ENCODE measurements at regions not wholly inside any gene's neighbourhood (a gene's known extent, or its start where the extent isn't known, plus 50 kb on each side); places are given as distances from the start of the nearest gene placed in this dataset.

- TF ChIP-seq CTCF (conservative IDR thresholded peaks at IDR 0.05; ENCODE audit: low read length) (no peak), EZH2phosphoT487 (IDR thresholded peaks at IDR 0.05; ENCODE audit: borderline replicate concordance, low read depth, low read length) (no peak)
Observed at GRCh38 chr1:96363826-96364225, 357.8 kb upstream of the PTBP2 start.

Measured in OCI-LY7 (cell line).